ENCODE measurements at regions not wholly inside any gene's neighbourhood (a gene's known extent, or its start where the extent isn't known, plus 50 kb on each side); places are given as distances from the start of the nearest gene placed in this dataset.

- DNase-seq: no peak
Observed at GRCh38 chr11:130814440-130815096, 101.7 kb downstream of the SNX19 start.

- DNase-seq: no peak
Observed at GRCh38 chr11:130815097-130815802, 101.0 kb downstream of the SNX19 start.

GRCh38 chr11:130815956-130816355, 100.3 kb downstream of the SNX19 start:
- no peak for DNase-seq

- DNase-seq: no peak
Observed at GRCh38 chr11:130816546-130817329, 99.5 kb downstream of the SNX19 start.

DNA sequence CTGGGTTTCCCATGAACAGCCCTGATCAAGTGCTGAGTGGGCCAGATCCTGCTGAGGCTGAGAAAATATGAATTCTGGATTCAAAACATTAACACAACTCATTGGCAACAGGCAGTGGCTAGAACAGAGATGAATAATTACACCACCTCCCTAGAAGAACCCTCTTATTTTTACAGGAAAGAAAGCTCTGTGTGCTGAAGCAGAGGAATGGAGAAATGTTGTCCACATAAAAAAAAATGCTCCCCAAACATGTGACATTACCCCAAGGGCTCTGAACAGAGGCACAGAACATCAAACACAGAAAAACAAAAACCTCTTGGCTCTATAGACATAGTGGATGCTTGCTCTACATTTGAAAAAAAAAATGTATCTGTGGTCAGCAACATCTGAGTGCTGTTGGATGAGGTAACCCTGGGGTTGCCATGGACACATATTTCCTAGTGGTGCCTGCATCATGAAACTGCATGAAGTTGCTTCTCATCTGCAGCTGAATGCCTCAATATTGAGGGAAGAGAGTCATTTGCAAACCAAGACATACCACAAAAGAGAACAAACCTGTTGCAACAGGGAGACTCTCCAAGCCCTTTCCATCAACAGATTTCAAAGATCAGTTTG, 98.8 kb downstream of the SNX19 start:
- no peak for DNase-seq

- DNase-seq: no peak
Observed at GRCh38 chr11:130819625-130820024, 96.7 kb downstream of the SNX19 start.
